Fibroblast of villous mesenchyme (primary cell): ENCODE measurements at regions not wholly inside any gene's neighbourhood (a gene's known extent, or its start where the extent isn't known, plus 50 kb on each side); places are given as distances from the start of the nearest gene placed in this dataset.

Experiments used
- DNase-seq: peaks from one replicate; pipeline ENCODE4 v3.0.0-alpha.2; 2010; ENCODE audit warnings: low read depth
- H3K4me3 ChIP-seq: 2 replicates; pipeline ENCODE4 v1.5.1; 2011; ENCODE audit warnings: low read depth, mild to moderate bottlenecking, low read length
- TF ChIP-seq, protein P1 (sequence below): IDR thresholded peaks from 2 replicates; pipeline ENCODE4 v1.5.1; 2012; ENCODE audit warnings: low read depth, mild to moderate bottlenecking, low read length; ENCODE audit not compliant: insufficient read depth

DNA sequence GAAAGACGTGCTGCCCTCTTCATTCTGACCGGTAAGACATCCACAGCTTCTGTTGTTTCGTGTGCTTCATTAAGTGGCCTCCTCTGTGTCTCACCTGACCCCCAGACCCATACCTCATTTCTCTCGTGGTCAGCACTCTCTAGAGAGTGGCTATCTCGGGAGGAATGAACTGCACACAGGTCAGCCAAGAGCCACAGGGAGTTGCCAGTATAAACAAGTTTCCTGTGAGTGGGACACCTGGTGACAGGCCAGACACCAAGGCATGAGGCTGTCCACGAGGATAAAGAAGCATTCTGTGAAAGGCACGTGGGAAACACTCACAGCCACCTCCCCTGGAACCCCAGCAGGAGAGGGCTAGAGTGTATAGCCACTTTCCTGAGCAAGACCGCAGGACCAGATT, 115.8 kb downstream of the NUFIP1 start:
- no peak for DNase-seq
- TF ChIP-seq, protein P1, sequence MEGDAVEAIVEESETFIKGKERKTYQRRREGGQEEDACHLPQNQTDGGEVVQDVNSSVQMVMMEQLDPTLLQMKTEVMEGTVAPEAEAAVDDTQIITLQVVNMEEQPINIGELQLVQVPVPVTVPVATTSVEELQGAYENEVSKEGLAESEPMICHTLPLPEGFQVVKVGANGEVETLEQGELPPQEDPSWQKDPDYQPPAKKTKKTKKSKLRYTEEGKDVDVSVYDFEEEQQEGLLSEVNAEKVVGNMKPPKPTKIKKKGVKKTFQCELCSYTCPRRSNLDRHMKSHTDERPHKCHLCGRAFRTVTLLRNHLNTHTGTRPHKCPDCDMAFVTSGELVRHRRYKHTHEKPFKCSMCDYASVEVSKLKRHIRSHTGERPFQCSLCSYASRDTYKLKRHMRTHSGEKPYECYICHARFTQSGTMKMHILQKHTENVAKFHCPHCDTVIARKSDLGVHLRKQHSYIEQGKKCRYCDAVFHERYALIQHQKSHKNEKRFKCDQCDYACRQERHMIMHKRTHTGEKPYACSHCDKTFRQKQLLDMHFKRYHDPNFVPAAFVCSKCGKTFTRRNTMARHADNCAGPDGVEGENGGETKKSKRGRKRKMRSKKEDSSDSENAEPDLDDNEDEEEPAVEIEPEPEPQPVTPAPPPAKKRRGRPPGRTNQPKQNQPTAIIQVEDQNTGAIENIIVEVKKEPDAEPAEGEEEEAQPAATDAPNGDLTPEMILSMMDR, result no peak
- no peak overlapping the region for H3K4me3 ChIP-seq

DNA sequence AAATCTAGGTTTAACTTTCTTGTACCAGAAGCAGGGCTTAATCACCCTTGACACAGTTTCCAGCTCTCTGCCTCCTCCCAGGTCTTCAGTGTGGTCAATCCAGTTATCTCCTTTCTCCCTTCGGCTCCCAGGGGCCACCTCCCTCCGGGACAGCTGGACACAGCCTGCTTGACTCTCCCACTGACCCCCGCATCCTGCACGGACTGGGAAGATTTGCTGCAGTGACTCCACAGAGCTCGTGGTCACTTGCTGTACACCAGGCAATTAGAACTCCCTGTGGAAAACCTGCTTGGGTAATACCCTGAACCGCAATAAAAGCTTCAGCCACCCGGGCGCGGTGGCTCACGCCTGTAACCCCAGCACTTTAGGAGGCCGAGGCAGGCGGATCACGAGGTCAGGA, 116.5 kb downstream of the NUFIP1 start:
- peak; percentile 52 for DNase-seq
- H3K4me3 ChIP-seq, result no peak overlapping the region
- TF ChIP-seq, protein P1, result no peak

DNA sequence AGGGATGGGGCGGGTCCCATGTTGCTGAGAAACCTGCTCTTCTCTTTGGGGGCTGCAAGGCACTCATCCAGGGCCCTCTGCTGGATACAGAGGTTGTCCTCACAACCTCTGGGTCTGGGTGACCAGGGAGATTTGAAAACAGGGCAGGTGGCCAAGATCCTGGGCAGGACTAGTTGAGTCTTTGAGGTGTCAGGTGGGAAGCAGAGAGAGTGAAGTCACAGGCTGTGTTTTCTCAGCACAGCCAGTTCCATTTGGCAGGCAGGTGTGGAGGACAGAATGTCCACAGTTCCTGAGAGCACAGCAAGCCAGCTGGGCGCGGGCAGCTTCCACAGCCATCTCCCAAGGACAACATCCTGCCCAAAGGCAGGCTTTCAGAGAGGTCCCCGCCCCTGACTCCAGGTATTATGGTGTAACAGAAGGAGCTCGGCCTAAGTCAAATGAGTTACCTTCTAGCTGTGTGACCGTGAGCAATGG, 118.8 kb downstream of the NUFIP1 start:
- TF ChIP-seq, protein P1, result no peak
- DNase-seq, result no peak
- H3K4me3 ChIP-seq, result no peak overlapping the region

DNA sequence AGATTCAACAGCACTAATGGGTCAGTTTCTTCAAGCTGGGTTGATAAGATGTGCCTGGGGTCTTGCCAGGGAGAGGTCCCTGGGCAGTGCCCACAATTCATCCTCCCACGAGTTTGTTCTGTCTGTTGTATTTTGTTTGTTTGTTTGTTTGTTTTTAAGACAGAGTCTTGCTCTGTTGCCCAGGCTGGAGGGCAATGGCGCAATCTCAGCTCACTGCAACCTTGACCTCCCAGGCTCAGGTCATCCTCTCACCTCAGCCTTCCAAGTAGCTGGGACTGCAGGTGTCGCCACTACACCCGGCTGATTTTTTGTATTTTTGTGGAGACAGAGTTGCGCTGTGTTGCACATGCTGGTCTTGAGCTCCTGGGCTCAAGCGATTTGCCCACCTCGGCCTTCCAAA, 120.1 kb downstream of the NUFIP1 start:
- TF ChIP-seq, protein P1, result no peak

DNA sequence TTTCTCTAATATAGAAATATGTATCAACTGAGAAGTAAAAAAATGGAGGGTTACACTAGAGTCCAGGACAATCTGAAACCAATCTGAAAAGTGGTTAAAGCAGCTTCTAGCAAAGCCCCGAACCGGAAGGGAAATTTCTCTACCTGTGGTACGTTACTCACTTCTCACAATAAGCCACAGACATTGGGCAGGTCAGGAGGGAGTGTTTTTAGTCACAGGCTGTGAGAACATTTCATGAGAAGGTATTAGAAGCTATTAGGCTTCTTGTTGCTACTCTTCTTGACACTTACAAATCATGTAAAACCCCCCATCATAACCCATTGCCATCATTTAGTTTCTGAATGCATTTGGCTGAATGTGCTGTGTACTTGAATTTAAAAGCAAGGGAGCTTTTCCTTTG, 120.9 kb downstream of the NUFIP1 start:
- H3K4me3 ChIP-seq, result no peak overlapping the region
- TF ChIP-seq, protein P1, result no peak
- DNase-seq, result no peak

More for the DNA sequence above, 120.1 kb downstream of the NUFIP1 start:
- DNase-seq, result no peak
- H3K4me3 ChIP-seq, result no peak overlapping the region

DNA sequence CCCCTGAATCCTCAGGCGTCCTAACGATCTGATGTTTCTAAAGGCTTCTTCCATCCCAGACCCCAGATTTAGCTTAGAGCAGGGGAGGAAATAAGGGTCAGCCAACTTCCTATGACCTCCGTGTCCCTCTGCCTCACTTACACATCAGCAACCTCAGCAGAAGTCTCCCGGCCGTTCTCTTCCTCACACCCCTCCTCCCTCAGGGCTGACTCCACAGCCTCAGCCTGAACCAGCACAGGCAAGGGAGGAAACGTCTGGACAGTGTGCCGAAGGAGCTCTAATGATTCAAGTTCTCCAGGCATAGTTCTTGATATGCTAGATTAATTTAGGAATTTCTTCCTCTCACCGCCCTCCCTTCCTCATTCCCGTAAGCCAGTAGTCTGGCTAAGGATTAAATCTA, 121.4 kb downstream of the NUFIP1 start:
- TF ChIP-seq, protein P1, result no peak
- no peak overlapping the region for H3K4me3 ChIP-seq
- no peak for DNase-seq

DNA sequence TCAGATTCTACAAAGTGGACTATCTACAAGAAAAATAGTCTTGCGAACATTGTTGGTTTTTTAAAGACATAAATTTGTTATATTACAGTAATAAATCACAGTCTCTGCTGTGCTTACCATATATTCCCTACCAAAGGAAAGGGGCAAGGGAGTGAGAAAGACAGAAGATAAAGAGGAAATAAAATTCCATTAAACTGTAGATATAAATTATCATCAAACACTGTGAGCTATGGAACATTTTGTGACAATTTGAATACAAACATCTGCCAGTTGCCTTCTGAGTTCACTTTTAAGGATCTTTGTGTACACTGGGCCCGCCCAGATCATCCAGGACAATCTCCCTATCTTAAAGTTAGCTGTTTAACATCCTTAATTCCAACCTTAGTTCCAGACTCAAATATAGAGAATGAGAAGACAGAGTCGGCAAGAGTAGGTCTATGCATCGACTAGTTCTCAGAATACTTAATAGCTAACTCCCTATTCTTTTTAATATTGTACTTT, 122.8 kb downstream of the NUFIP1 start:
- TF ChIP-seq, protein P1, result no peak
- H3K4me3 ChIP-seq, result no peak overlapping the region
- DNase-seq, result no peak
